ENCODE measurements at regions not wholly inside any gene's neighbourhood (a gene's known extent, or its start where the extent isn't known, plus 50 kb on each side); places are given as distances from the start of the nearest gene placed in this dataset.

- H3K4me3 ChIP-seq (ENCODE audit: low read depth, low read length) = no peak overlapping the region
- in situ Hi-C loops (cut with HindIII; ENCODE audit: low sequenced_read_pairs) = no loop called here
- TF ChIP-seq CTCF (IDR thresholded peaks at IDR 0.05; ENCODE audit: low read depth, low read length) = no peak
- DNase-seq (ENCODE audit: low read depth, low spot score) = no peak
Measured at GRCh38 chr20:48098099-48098498, 312.8 kb upstream of the SULF2 start.

GRCh38 chr20:48096957-48097890 lies 311.9 kb upstream of the SULF2 start:
- no peak overlapping the region for H3K4me3 ChIP-seq (ENCODE audit: low read depth, low read length)
- in situ Hi-C loops (cut with HindIII; ENCODE audit: low sequenced_read_pairs) = no loop called here
- TF ChIP-seq CTCF (IDR thresholded peaks at IDR 0.05; ENCODE audit: low read depth, low read length) = no peak
- DNase-seq (ENCODE audit: low read depth, low spot score) = no peak

GRCh38 chr20:48096212-48096875 lies 311.1 kb upstream of the SULF2 start:
- in situ Hi-C loops (cut with HindIII; ENCODE audit: low sequenced_read_pairs) = no loop called here
- H3K4me3 ChIP-seq (ENCODE audit: low read depth, low read length) = no peak overlapping the region
- no peak for DNase-seq (ENCODE audit: low read depth, low spot score)
- no peak for TF ChIP-seq CTCF (IDR thresholded peaks at IDR 0.05; ENCODE audit: low read depth, low read length)

- in situ Hi-C loops (cut with HindIII; ENCODE audit: low sequenced_read_pairs) = no loop called here
- DNase-seq (ENCODE audit: low read depth, low spot score) = no peak
- TF ChIP-seq CTCF (IDR thresholded peaks at IDR 0.05; ENCODE audit: low read depth, low read length) = no peak
- no peak overlapping the region for H3K4me3 ChIP-seq (ENCODE audit: low read depth, low read length)
Measured at GRCh38 chr20:48094944-48095343, 309.7 kb upstream of the SULF2 start.

GRCh38 chr20:48094196-48094749 lies 309.0 kb upstream of the SULF2 start:
- in situ Hi-C loops (cut with HindIII; ENCODE audit: low sequenced_read_pairs) = no loop called here
- TF ChIP-seq CTCF (IDR thresholded peaks at IDR 0.05; ENCODE audit: low read depth, low read length) = no peak
- DNase-seq (ENCODE audit: low read depth, low spot score) = no peak

GRCh38 chr20:48092596-48093280 lies 307.5 kb upstream of the SULF2 start:
- DNase-seq (ENCODE audit: low read depth, low spot score) = no peak
- TF ChIP-seq CTCF (IDR thresholded peaks at IDR 0.05; ENCODE audit: low read depth, low read length) = no peak
- H3K4me3 ChIP-seq (ENCODE audit: low read depth, low read length) = no peak overlapping the region
- in situ Hi-C loops (cut with HindIII; ENCODE audit: low sequenced_read_pairs) = no loop called here

More at GRCh38 chr20:48094196-48094749, 309.0 kb upstream of the SULF2 start:
- no peak overlapping the region for H3K4me3 ChIP-seq (ENCODE audit: low read depth, low read length)
